ENCODE measurements at regions not wholly inside any gene's neighbourhood (a gene's known extent, or its start where the extent isn't known, plus 50 kb on each side); places are given as distances from the start of the nearest gene placed in this dataset.

GRCh38 chr11:16474659-16475058 is 118.3 kb upstream of the SOX6 start:
- Histone ChIP-seq H3K4me3 (ENCODE audit: low read depth, low read length) (no peak overlapping the region), H2AFZ (ENCODE audit: low read length, unreplicated experiment) (no peak overlapping the region), H3K36me3 (ENCODE audit: insufficient read depth, low read length) (no peaks in the 10 kb centered on the region), H3K27ac (ENCODE audit: low read depth, low read length) (no peak overlapping the region), H3K27me3 (ENCODE audit: insufficient read depth, low read length) (no peaks in the 10 kb centered on the region), H3K4me1 (ENCODE audit: control insufficient read depth, insufficient read depth, low read length, unreplicated experiment) (no peaks in the 10 kb centered on the region), H3K79me2 (ENCODE audit: control insufficient read depth, insufficient read depth, low read length, unreplicated experiment) (no peaks in the 10 kb centered on the region)

- no peaks in the 10 kb centered on the region for H3K79me2 ChIP-seq (ENCODE audit: control insufficient read depth, insufficient read depth, low read length, unreplicated experiment)
- no peaks in the 10 kb centered on the region for H3K27me3 ChIP-seq (ENCODE audit: insufficient read depth, low read length)
- no peaks in the 10 kb centered on the region for H3K4me1 ChIP-seq (ENCODE audit: control insufficient read depth, insufficient read depth, low read length, unreplicated experiment)
- no peak overlapping the region for H2AFZ ChIP-seq (ENCODE audit: low read length, unreplicated experiment)
- H3K4me3 ChIP-seq (ENCODE audit: low read depth, low read length) = no peak overlapping the region
- H3K36me3 ChIP-seq (ENCODE audit: insufficient read depth, low read length) = no peaks in the 10 kb centered on the region
- H3K27ac ChIP-seq (ENCODE audit: low read depth, low read length) = no peak overlapping the region
These were observed 113.6 kb upstream of the SOX6 start for GRCh38 chr11:16469968-16470367.

GRCh38 chr11:16468735-16469453 is 112.5 kb upstream of the SOX6 start:
- no peaks in the 10 kb centered on the region for H3K27me3 ChIP-seq (ENCODE audit: insufficient read depth, low read length)
- no peaks in the 10 kb centered on the region for H3K4me1 ChIP-seq (ENCODE audit: control insufficient read depth, insufficient read depth, low read length, unreplicated experiment)
- no peak overlapping the region for H3K4me3 ChIP-seq (ENCODE audit: low read depth, low read length)
- no peak overlapping the region for H3K27ac ChIP-seq (ENCODE audit: low read depth, low read length)
- H3K36me3 ChIP-seq (ENCODE audit: insufficient read depth, low read length) = no peaks in the 10 kb centered on the region
- no peaks in the 10 kb centered on the region for H3K79me2 ChIP-seq (ENCODE audit: control insufficient read depth, insufficient read depth, low read length, unreplicated experiment)
- no peak overlapping the region for H2AFZ ChIP-seq (ENCODE audit: low read length, unreplicated experiment)

GRCh38 chr11:16460508-16460907 is 104.2 kb upstream of the SOX6 start:
- Histone ChIP-seq H3K4me3 (ENCODE audit: low read depth, low read length) (no peak overlapping the region), H3K79me2 (ENCODE audit: control insufficient read depth, insufficient read depth, low read length, unreplicated experiment) (no peaks in the 10 kb centered on the region), H2AFZ (ENCODE audit: low read length, unreplicated experiment) (no peak overlapping the region), H3K4me1 (ENCODE audit: control insufficient read depth, insufficient read depth, low read length, unreplicated experiment) (no peaks in the 10 kb centered on the region), H3K36me3 (ENCODE audit: insufficient read depth, low read length) (no peaks in the 10 kb centered on the region), H3K27ac (ENCODE audit: low read depth, low read length) (no peak overlapping the region), H3K27me3 (ENCODE audit: insufficient read depth, low read length) (no peaks in the 10 kb centered on the region)

GRCh38 chr11:16456366-16456765 is 100.0 kb upstream of the SOX6 start:
- Histone ChIP-seq H3K27me3 (ENCODE audit: insufficient read depth, low read length) (no peaks in the 10 kb centered on the region), H3K27ac (ENCODE audit: low read depth, low read length) (no peak overlapping the region), H3K4me1 (ENCODE audit: control insufficient read depth, insufficient read depth, low read length, unreplicated experiment) (no peaks in the 10 kb centered on the region), H3K79me2 (ENCODE audit: control insufficient read depth, insufficient read depth, low read length, unreplicated experiment) (no peaks in the 10 kb centered on the region), H2AFZ (ENCODE audit: low read length, unreplicated experiment) (no peak overlapping the region), H3K4me3 (ENCODE audit: low read depth, low read length) (no peak overlapping the region), H3K36me3 (ENCODE audit: insufficient read depth, low read length) (no peaks in the 10 kb centered on the region)

GRCh38 chr11:16454289-16454863 is 98.0 kb upstream of the SOX6 start:
- no peaks in the 10 kb centered on the region for H3K27me3 ChIP-seq (ENCODE audit: insufficient read depth, low read length)
- no peaks in the 10 kb centered on the region for H3K79me2 ChIP-seq (ENCODE audit: control insufficient read depth, insufficient read depth, low read length, unreplicated experiment)
- H3K4me3 ChIP-seq (ENCODE audit: low read depth, low read length) = no peak overlapping the region
- H3K4me1 ChIP-seq (ENCODE audit: control insufficient read depth, insufficient read depth, low read length, unreplicated experiment) = no peaks in the 10 kb centered on the region
- H3K36me3 ChIP-seq (ENCODE audit: insufficient read depth, low read length) = no peaks in the 10 kb centered on the region
- no peak overlapping the region for H2AFZ ChIP-seq (ENCODE audit: low read length, unreplicated experiment)
- no peak overlapping the region for H3K27ac ChIP-seq (ENCODE audit: low read depth, low read length)

GRCh38 chr11:16448123-16448717 is 91.9 kb upstream of the SOX6 start:
- H3K27me3 ChIP-seq (ENCODE audit: insufficient read depth, low read length) = no peaks in the 10 kb centered on the region
- no peak overlapping the region for H3K4me3 ChIP-seq (ENCODE audit: low read depth, low read length)
- H3K36me3 ChIP-seq (ENCODE audit: insufficient read depth, low read length) = no peaks in the 10 kb centered on the region
- no peak overlapping the region for H2AFZ ChIP-seq (ENCODE audit: low read length, unreplicated experiment)
- H3K27ac ChIP-seq (ENCODE audit: low read depth, low read length) = no peak overlapping the region
- no peaks in the 10 kb centered on the region for H3K79me2 ChIP-seq (ENCODE audit: control insufficient read depth, insufficient read depth, low read length, unreplicated experiment)
- H3K4me1 ChIP-seq (ENCODE audit: control insufficient read depth, insufficient read depth, low read length, unreplicated experiment) = no peaks in the 10 kb centered on the region

GRCh38 chr11:16441461-16441860 is 85.1 kb upstream of the SOX6 start:
- H3K27ac ChIP-seq (ENCODE audit: low read depth, low read length) = no peak overlapping the region
- H3K79me2 ChIP-seq (ENCODE audit: control insufficient read depth, insufficient read depth, low read length, unreplicated experiment) = no peaks in the 10 kb centered on the region
- H2AFZ ChIP-seq (ENCODE audit: low read length, unreplicated experiment) = no peak overlapping the region
- H3K27me3 ChIP-seq (ENCODE audit: insufficient read depth, low read length) = no peaks in the 10 kb centered on the region
- no peak overlapping the region for H3K4me3 ChIP-seq (ENCODE audit: low read depth, low read length)
- H3K4me1 ChIP-seq (ENCODE audit: control insufficient read depth, insufficient read depth, low read length, unreplicated experiment) = no peaks in the 10 kb centered on the region
- H3K36me3 ChIP-seq (ENCODE audit: insufficient read depth, low read length) = no peaks in the 10 kb centered on the region

GRCh38 chr11:16440136-16440535 is 83.8 kb upstream of the SOX6 start:
- Histone ChIP-seq H3K27me3 (ENCODE audit: insufficient read depth, low read length) (no peaks in the 10 kb centered on the region), H3K4me1 (ENCODE audit: control insufficient read depth, insufficient read depth, low read length, unreplicated experiment) (no peaks in the 10 kb centered on the region), H2AFZ (ENCODE audit: low read length, unreplicated experiment) (no peak overlapping the region), H3K27ac (ENCODE audit: low read depth, low read length) (no peak overlapping the region), H3K79me2 (ENCODE audit: control insufficient read depth, insufficient read depth, low read length, unreplicated experiment) (no peaks in the 10 kb centered on the region), H3K4me3 (ENCODE audit: low read depth, low read length) (no peak overlapping the region), H3K36me3 (ENCODE audit: insufficient read depth, low read length) (no peaks in the 10 kb centered on the region)

- Histone ChIP-seq H3K79me2 (ENCODE audit: control insufficient read depth, insufficient read depth, low read length, unreplicated experiment) (no peaks in the 10 kb centered on the region), H3K27ac (ENCODE audit: low read depth, low read length) (no peak overlapping the region), H3K4me3 (ENCODE audit: low read depth, low read length) (no peak overlapping the region), H2AFZ (ENCODE audit: low read length, unreplicated experiment) (no peak overlapping the region), H3K27me3 (ENCODE audit: insufficient read depth, low read length) (no peaks in the 10 kb centered on the region), H3K4me1 (ENCODE audit: control insufficient read depth, insufficient read depth, low read length, unreplicated experiment) (no peaks in the 10 kb centered on the region), H3K36me3 (ENCODE audit: insufficient read depth, low read length) (no peaks in the 10 kb centered on the region)
These were observed 77.7 kb upstream of the SOX6 start for GRCh38 chr11:16434036-16434435.

GRCh38 chr11:16430674-16431073 is 74.3 kb upstream of the SOX6 start:
- Histone ChIP-seq H3K4me1 (ENCODE audit: control insufficient read depth, insufficient read depth, low read length, unreplicated experiment) (no peaks in the 10 kb centered on the region), H2AFZ (ENCODE audit: low read length, unreplicated experiment) (no peak overlapping the region), H3K36me3 (ENCODE audit: insufficient read depth, low read length) (no peaks in the 10 kb centered on the region), H3K27me3 (ENCODE audit: insufficient read depth, low read length) (no peaks in the 10 kb centered on the region), H3K27ac (ENCODE audit: low read depth, low read length) (no peak overlapping the region), H3K79me2 (ENCODE audit: control insufficient read depth, insufficient read depth, low read length, unreplicated experiment) (no peaks in the 10 kb centered on the region), H3K4me3 (ENCODE audit: low read depth, low read length) (no peak overlapping the region)
